PC-9 (cell line): ENCODE measurements at regions not wholly inside any gene's neighbourhood (a gene's known extent, or its start where the extent isn't known, plus 50 kb on each side); places are given as distances from the start of the nearest gene placed in this dataset.
"Not testable (repeated sequence)": the region's sequence is repeated elsewhere in the genome, so short reads cannot be mapped to it uniquely, and the experiment has no call there.

Source experiments
- BruUV-seq: library from RNA; stranded (reverse); fragments of 400-500 nt; replicated peaks from 2 replicates; lab custom pipeline; 2021; lab: Mats Ljungman, UMichigan
- CTCF ChIA-PET: fragments of 300-600 bp; sonication (Branson Sonifier 250); formaldehyde crosslinking; loops from one replicate; lab custom pipeline; 2022; ENCODE audit warnings: antibody characterized with exemption; lab: Charles Lee
- POLR2A ChIA-PET: fragments of 300-600 bp; sonication (Branson Sonifier 250); formaldehyde crosslinking; loops from one replicate; lab custom pipeline; 2022; ENCODE audit warnings: antibody characterized with exemption; ENCODE audit not compliant: unreplicated experiment; lab: Charles Lee
- DNase-seq, 2 experiments: peaks; one replicate each; pipeline versions ENCODE4 v3.0.0 to v3.0.0-alpha.2; 2015 to 2022; ENCODE audit warnings: mixed read lengths in 1 of 2
- H2AFZ ChIP-seq: fragments of 200-600 bp; sonication (generic); 2 replicates; pipeline ENCODE4 v1.8.1; 2017; ENCODE audit warnings: antibody characterized with exemption
- H3F3A ChIP-seq: fragments of 200-600 bp; sonication (generic); 2 replicates; pipeline ENCODE4 v1.8.1; 2017; ENCODE audit warnings: antibody characterized with exemption, mild to moderate bottlenecking, low read depth; ENCODE audit not compliant: insufficient read depth
- H3K27ac ChIP-seq: fragments of 200-600 bp; sonication (generic); 2 replicates; pipeline ENCODE4 v1.6.1; 2016; ENCODE audit warnings: mixed run types
- H3K27me3 ChIP-seq: fragments of 200-600 bp; sonication (generic); 2 replicates; pipeline ENCODE4 v1.6.1; 2016; ENCODE audit warnings: low read depth, mixed run types; ENCODE audit not compliant: insufficient read depth
- H3K36me3 ChIP-seq: fragments of 200-600 bp; sonication (generic); 2 replicates; pipeline ENCODE4 v1.6.1; 2016; ENCODE audit warnings: low read depth, mixed run types
- H3K4me1 ChIP-seq: fragments of 200-600 bp; sonication (generic); replicated peaks from 2 replicates; pipeline ENCODE4 v1.6.1; 2016; ENCODE audit warnings: mixed run types; ENCODE audit not compliant: insufficient read depth
- H3K4me2 ChIP-seq: fragments of 200-600 bp; sonication (generic); 2 replicates; pipeline ENCODE4 v1.6.1; 2017; ENCODE audit warnings: mixed run types
- H3K4me3 ChIP-seq: fragments of 200-600 bp; sonication (generic); 2 replicates; pipeline ENCODE4 v1.6.1; 2016; ENCODE audit warnings: mixed run types
- H3K79me2 ChIP-seq: fragments of 200-600 bp; sonication (generic); 2 replicates; pipeline ENCODE4 v1.6.1; 2017; ENCODE audit warnings: low read depth, mixed run types
- H3K9me2 ChIP-seq: fragments of 200-600 bp; sonication (generic); 2 replicates; pipeline ENCODE4 v1.8.1; 2017; ENCODE audit warnings: mild to moderate bottlenecking; ENCODE audit not compliant: insufficient read depth
- H3K9me3 ChIP-seq: fragments of 200-600 bp; sonication (generic); 2 replicates; pipeline ENCODE4 v1.8.1; 2016; ENCODE audit warnings: low read depth; ENCODE audit not compliant: insufficient read depth
- H4K20me1 ChIP-seq: fragments of 200-600 bp; sonication (generic); 2 replicates; pipeline ENCODE4 v1.8.1; 2017; ENCODE audit not compliant: insufficient read depth
- CTCF ChIP-seq: fragments of 200-600 bp; sonication (generic); conservative IDR thresholded peaks from 2 replicates; pipeline ENCODE4 v1.6.1; 2017; ENCODE audit warnings: mixed run types, antibody characterized with exemption, mild to moderate bottlenecking, moderate library complexity
- EZH2 ChIP-seq: fragments of 200-600 bp; sonication (generic); IDR thresholded peaks from 2 replicates; pipeline ENCODE4 v1.8.0; 2017; ENCODE audit warnings: antibody characterized with exemption, low read depth
- intact Hi-C: fragments of 100-400 bp; cut with micrococcal nuclease; formaldehyde crosslinking; loops from one replicate; pipeline ENCODE4 v1.10.0; 2022; ENCODE audit not compliant: unreplicated experiment

- Histone ChIP-seq H3K9me2 (no peaks in the 10 kb centered on the region), H3K9me3 (no peaks in the 10 kb centered on the region), H3K27me3 (no peaks in the 10 kb centered on the region), H3F3A (no peaks in the 10 kb centered on the region), H4K20me1 (no peaks in the 10 kb centered on the region), H3K79me2 (no peaks in the 10 kb centered on the region), H3K4me3 (no peak overlapping the region), H2AFZ (no peak overlapping the region), H3K27ac (no peak overlapping the region), H3K36me3 (no peaks in the 10 kb centered on the region), H3K4me1 (no peaks in the 10 kb centered on the region), H3K4me2 (no peak overlapping the region)
- DNase-seq: peak in 1 of 2 experiments; percentile 43
- no peak for TF ChIP-seq CTCF
- no peak for TF ChIP-seq EZH2
- POLR2A ChIA-PET: no interaction called here
- CTCF ChIA-PET: no interaction called here
- no TSS peak for BruUV-seq
- intact Hi-C loops: no loop called here
Observed at GRCh38 chrX:46226422-46226821, 318.8 kb downstream of the ZNF674 start.

GRCh38 chrX:46223499-46223898, 321.7 kb downstream of the ZNF674 start:
- H4K20me1 ChIP-seq, H3K36me3 ChIP-seq, H3K79me2 ChIP-seq, H3K27ac ChIP-seq, H3K9me3 ChIP-seq, H3F3A ChIP-seq, H3K4me3 ChIP-seq, H3K4me1 ChIP-seq, H2AFZ ChIP-seq, DNase-seq, intact Hi-C loops, H3K27me3 ChIP-seq, CTCF ChIA-PET, H3K9me2 ChIP-seq, H3K4me2 ChIP-seq, BruUV-seq: not testable (repeated sequence)
- POLR2A ChIA-PET: interaction anchor here (0.7 kb wide), 1 partner anchor 905 kb away, joined by 10 read pairs; no protein-coding TSS in a partner anchor

GRCh38 chrX:46220822-46221221, 324.4 kb downstream of the ZNF674 start:
- TF ChIP-seq EZH2 (no peak), CTCF (no peak)
- intact Hi-C loops: no loop called here

GRCh38 chrX:46218373-46218772, 326.8 kb downstream of the ZNF674 start:
- H3K27ac ChIP-seq: no peak overlapping the region
- intact Hi-C loops: no loop called here
- no peaks in the 10 kb centered on the region for H4K20me1 ChIP-seq
- CTCF ChIA-PET: no interaction called here
- H3K4me2 ChIP-seq: no peak overlapping the region
- DNase-seq: peak in 1 of 2 experiments; percentile 36
- no peaks in the 10 kb centered on the region for H3K79me2 ChIP-seq
- no peak overlapping the region for H2AFZ ChIP-seq
- H3K4me1 ChIP-seq: no peaks in the 10 kb centered on the region
- H3F3A ChIP-seq: no peaks in the 10 kb centered on the region
- no peaks in the 10 kb centered on the region for H3K9me3 ChIP-seq
- H3K9me2 ChIP-seq: no peaks in the 10 kb centered on the region
- H3K4me3 ChIP-seq: no peak overlapping the region
- TF ChIP-seq CTCF (no peak), EZH2 (no peak)
- no peaks in the 10 kb centered on the region for H3K36me3 ChIP-seq
- no peaks in the 10 kb centered on the region for H3K27me3 ChIP-seq
- no TSS peak for BruUV-seq
- POLR2A ChIA-PET: no interaction called here

More at GRCh38 chrX:46220822-46221221, 324.4 kb downstream of the ZNF674 start:
- Histone ChIP-seq H3K4me2 (no peak overlapping the region), H3K27me3 (no peaks in the 10 kb centered on the region), H3K27ac (no peak overlapping the region), H3K79me2 (no peaks in the 10 kb centered on the region), H3K36me3 (no peaks in the 10 kb centered on the region), H3K4me3 (no peak overlapping the region), H3K9me2 (no peaks in the 10 kb centered on the region), H3K9me3 (no peaks in the 10 kb centered on the region), H4K20me1 (no peaks in the 10 kb centered on the region), H3K4me1 (no peaks in the 10 kb centered on the region), H2AFZ (no peak overlapping the region), H3F3A (no peaks in the 10 kb centered on the region)
- DNase-seq: no peak
- POLR2A ChIA-PET: no interaction called here
- CTCF ChIA-PET: no interaction called here
- no TSS peak for BruUV-seq
